ENCODE measurements at regions not wholly inside any gene's neighbourhood (a gene's known extent, or its start where the extent isn't known, plus 50 kb on each side); places are given as distances from the start of the nearest gene placed in this dataset.

GRCh38 chr20:12409501-12409900, 491.8 kb downstream of the BTBD3 start:
- Mint-ChIP-seq H3K9me3 (peaks cover 8 to 49% (median 24%) of the 10 kb centered on the region in 9 donors), H3K4me1 (no peaks in the 10 kb centered on the region), H3K27ac (no peak overlapping the region), H3K36me3 (peaks cover 0 to 4% (median 0%) of the 10 kb centered on the region in 3 donors), H3K27me3 (no peaks in the 10 kb centered on the region), H3K4me3 (no peak overlapping the region)
- DNase-seq (no peak), ATAC-seq (no peak)
- POLR2A ChIA-PET: no interaction called here

- POLR2A ChIA-PET: no interaction called here
- Mint-ChIP-seq H3K36me3 (peaks cover 0 to 4% (median 0%) of the 10 kb centered on the region in 3 donors), H3K4me1 (no peaks in the 10 kb centered on the region), H3K4me3 (no peak overlapping the region), H3K9me3 (peaks cover 9 to 53% (median 25%) of the 10 kb centered on the region in 9 donors), H3K27ac (no peak overlapping the region), H3K27me3 (no peaks in the 10 kb centered on the region)
- ATAC-seq (no peak), DNase-seq (no peak)
These were observed 493.1 kb downstream of the BTBD3 start for GRCh38 chr20:12410783-12411182.

GRCh38 chr20:12411246-12411940, 493.7 kb downstream of the BTBD3 start:
- Mint-ChIP-seq H3K27ac (no peak overlapping the region), H3K27me3 (no peaks in the 10 kb centered on the region), H3K36me3 (peaks cover 0 to 4% (median 0%) of the 10 kb centered on the region in 3 donors), H3K4me3 (no peak overlapping the region), H3K4me1 (no peaks in the 10 kb centered on the region), H3K9me3 (peaks cover 9 to 53% (median 20%) of the 10 kb centered on the region in 9 donors)
- DNase-seq (no peak), ATAC-seq (no peak)
- POLR2A ChIA-PET: no interaction called here

- Mint-ChIP-seq H3K4me1 (no peaks in the 10 kb centered on the region), H3K9me3 (peaks cover 4 to 43% (median 19%) of the 10 kb centered on the region in 9 donors), H3K4me3 (no peak overlapping the region), H3K27me3 (no peaks in the 10 kb centered on the region), H3K27ac (no peak overlapping the region), H3K36me3 (peaks cover 0 to 4% (median 0%) of the 10 kb centered on the region in 3 donors)
- no peak for DNase-seq
- POLR2A ChIA-PET: no interaction called here
- ATAC-seq: no peak
These were observed 495.4 kb downstream of the BTBD3 start for GRCh38 chr20:12413116-12413515.

- peaks cover 4 to 33% (median 13%) of the 10 kb centered on the region in 9 donors for H3K9me3 Mint-ChIP-seq
- no peak for ATAC-seq
- no peaks in the 10 kb centered on the region for H3K27me3 Mint-ChIP-seq
- no peaks in the 10 kb centered on the region for H3K36me3 Mint-ChIP-seq
- POLR2A ChIA-PET: no interaction called here
- DNase-seq: no peak
- no peak overlapping the region for H3K4me3 Mint-ChIP-seq
- no peaks in the 10 kb centered on the region for H3K4me1 Mint-ChIP-seq
- no peak overlapping the region for H3K27ac Mint-ChIP-seq
These were observed 497.0 kb downstream of the BTBD3 start for GRCh38 chr20:12414446-12415274.

- H3K27ac Mint-ChIP-seq: no peak overlapping the region
- ATAC-seq (no peak), DNase-seq (no peak)
- H3K9me3 Mint-ChIP-seq: peaks cover 2 to 33% (median 13%) of the 10 kb centered on the region in 9 donors
- H3K27me3 Mint-ChIP-seq: no peaks in the 10 kb centered on the region
- POLR2A ChIA-PET: no interaction called here
- H3K36me3 Mint-ChIP-seq: no peaks in the 10 kb centered on the region
- H3K4me1 Mint-ChIP-seq: no peaks in the 10 kb centered on the region
- H3K4me3 Mint-ChIP-seq: no peak overlapping the region
These were observed 498.6 kb downstream of the BTBD3 start for GRCh38 chr20:12416281-12416680.

GRCh38 chr20:12433724-12434123, 516.0 kb downstream of the BTBD3 start:
- Mint-ChIP-seq H3K36me3 (no peaks in the 10 kb centered on the region), H3K27me3 (no peaks in the 10 kb centered on the region), H3K27ac (no peak overlapping the region), H3K4me1 (no peaks in the 10 kb centered on the region), H3K9me3 (peaks cover 0 to 10% (median 2%) of the 10 kb centered on the region in 9 donors), H3K4me3 (no peak overlapping the region)
- POLR2A ChIA-PET: no interaction called here
- no peak for ATAC-seq
- no peak for DNase-seq

- POLR2A ChIA-PET: no interaction called here
- no peaks in the 10 kb centered on the region for H3K36me3 Mint-ChIP-seq
- H3K27me3 Mint-ChIP-seq: no peaks in the 10 kb centered on the region
- no peak for ATAC-seq
- DNase-seq: no peak
- no peaks in the 10 kb centered on the region for H3K4me1 Mint-ChIP-seq
- no peak overlapping the region for H3K4me3 Mint-ChIP-seq
- no peak overlapping the region for H3K27ac Mint-ChIP-seq
- H3K9me3 Mint-ChIP-seq: peaks cover 0 to 10% (median 3%) of the 10 kb centered on the region in 9 donors
These were observed 517.0 kb downstream of the BTBD3 start for GRCh38 chr20:12434672-12435071.

- no peak overlapping the region for H3K27ac Mint-ChIP-seq
- no peaks in the 10 kb centered on the region for H3K4me1 Mint-ChIP-seq
- ATAC-seq (no peak), DNase-seq (no peak)
- POLR2A ChIA-PET: no interaction called here
- no peaks in the 10 kb centered on the region for H3K36me3 Mint-ChIP-seq
- H3K4me3 Mint-ChIP-seq: no peak overlapping the region
- peaks cover 0 to 10% (median 2%) of the 10 kb centered on the region in 9 donors for H3K9me3 Mint-ChIP-seq
- H3K27me3 Mint-ChIP-seq: no peaks in the 10 kb centered on the region
These were observed 517.6 kb downstream of the BTBD3 start for GRCh38 chr20:12435268-12435667.

GRCh38 chr20:12453711-12454110, 536.0 kb downstream of the BTBD3 start:
- no peaks in the 10 kb centered on the region for H3K27me3 Mint-ChIP-seq
- POLR2A ChIA-PET: no interaction called here
- no peak for ATAC-seq
- no peak overlapping the region for H3K4me3 Mint-ChIP-seq
- no peaks in the 10 kb centered on the region for H3K4me1 Mint-ChIP-seq
- no peak for DNase-seq
- H3K36me3 Mint-ChIP-seq: peaks cover 0 to 11% (median 0%) of the 10 kb centered on the region in 3 donors
- H3K9me3 Mint-ChIP-seq: peaks cover 0 to 25% (median 8%) of the 10 kb centered on the region in 9 donors
- H3K27ac Mint-ChIP-seq: no peak overlapping the region

GRCh38 chr20:12455148-12455547, 537.5 kb downstream of the BTBD3 start:
- Mint-ChIP-seq H3K27me3 (no peaks in the 10 kb centered on the region), H3K27ac (no peak overlapping the region), H3K4me1 (no peaks in the 10 kb centered on the region), H3K9me3 (peaks cover 0 to 17% (median 2%) of the 10 kb centered on the region in 9 donors), H3K4me3 (no peak overlapping the region), H3K36me3 (peaks cover 0 to 5% (median 0%) of the 10 kb centered on the region in 3 donors)
- ATAC-seq (no peak), DNase-seq (no peak)
- POLR2A ChIA-PET: no interaction called here

GRCh38 chr20:12458241-12458640, 540.5 kb downstream of the BTBD3 start:
- Mint-ChIP-seq H3K4me3 (no peak overlapping the region), H3K9me3 (peaks cover 0 to 20% (median 6%) of the 10 kb centered on the region in 9 donors), H3K27me3 (no peaks in the 10 kb centered on the region), H3K36me3 (peaks cover 0 to 5% (median 0%) of the 10 kb centered on the region in 3 donors), H3K4me1 (no peaks in the 10 kb centered on the region), H3K27ac (no peak overlapping the region)
- ATAC-seq (no peak), DNase-seq (no peak)
- POLR2A ChIA-PET: no interaction called here

GRCh38 chr20:12464036-12464435, 544.7 kb upstream of the SPTLC3 start:
- ATAC-seq (no peak), DNase-seq (no peak)
- POLR2A ChIA-PET: no interaction called here
- peaks cover 0 to 28% (median 11%) of the 10 kb centered on the region in 9 donors for H3K9me3 Mint-ChIP-seq
- no peaks in the 10 kb centered on the region for H3K27me3 Mint-ChIP-seq
- H3K36me3 Mint-ChIP-seq: peaks cover 0 to 5% (median 0%) of the 10 kb centered on the region in 3 donors
- H3K4me3 Mint-ChIP-seq: no peak overlapping the region
- H3K4me1 Mint-ChIP-seq: no peaks in the 10 kb centered on the region
- H3K27ac Mint-ChIP-seq: no peak overlapping the region

All from naive thymus-derived CD8-positive, alpha-beta T cell (primary cell).